NCI-H526 (cell line): ENCODE measurements at regions not wholly inside any gene's neighbourhood (a gene's known extent, or its start where the extent isn't known, plus 50 kb on each side); places are given as distances from the start of the nearest gene placed in this dataset.
A peak's percentile ranks its signal among the peaks of the same experiment; 100 is the strongest.
"Not testable (repeated sequence)": the region's sequence is repeated elsewhere in the genome, so short reads cannot be mapped to it uniquely, and the experiment has no call there.

Source experiments
- DNase-seq, 2 experiments: peaks; one replicate each; lab custom pipeline; 2025; lab: John Stamatoyannopoulos, UW

DNA sequence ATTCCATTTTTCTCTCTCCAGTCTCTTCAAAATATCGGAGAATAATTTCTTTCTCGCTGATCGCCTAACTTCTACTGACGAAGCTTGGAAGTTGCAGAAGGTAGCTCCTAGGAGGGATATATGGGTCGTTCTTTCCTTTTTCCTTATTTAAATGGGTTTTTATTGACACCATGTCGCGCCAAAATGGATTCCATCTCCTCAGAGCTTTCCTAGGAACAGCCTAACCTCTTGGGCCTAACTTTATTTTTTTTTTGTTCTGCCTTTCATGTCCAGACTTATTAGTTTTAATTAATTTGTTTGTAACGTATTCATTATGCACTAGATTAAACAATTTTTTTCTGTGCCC lies 92.0 kb upstream of the XIST start:
- DNase-seq = peak in 1 of 2 experiments; percentile 34

DNA sequence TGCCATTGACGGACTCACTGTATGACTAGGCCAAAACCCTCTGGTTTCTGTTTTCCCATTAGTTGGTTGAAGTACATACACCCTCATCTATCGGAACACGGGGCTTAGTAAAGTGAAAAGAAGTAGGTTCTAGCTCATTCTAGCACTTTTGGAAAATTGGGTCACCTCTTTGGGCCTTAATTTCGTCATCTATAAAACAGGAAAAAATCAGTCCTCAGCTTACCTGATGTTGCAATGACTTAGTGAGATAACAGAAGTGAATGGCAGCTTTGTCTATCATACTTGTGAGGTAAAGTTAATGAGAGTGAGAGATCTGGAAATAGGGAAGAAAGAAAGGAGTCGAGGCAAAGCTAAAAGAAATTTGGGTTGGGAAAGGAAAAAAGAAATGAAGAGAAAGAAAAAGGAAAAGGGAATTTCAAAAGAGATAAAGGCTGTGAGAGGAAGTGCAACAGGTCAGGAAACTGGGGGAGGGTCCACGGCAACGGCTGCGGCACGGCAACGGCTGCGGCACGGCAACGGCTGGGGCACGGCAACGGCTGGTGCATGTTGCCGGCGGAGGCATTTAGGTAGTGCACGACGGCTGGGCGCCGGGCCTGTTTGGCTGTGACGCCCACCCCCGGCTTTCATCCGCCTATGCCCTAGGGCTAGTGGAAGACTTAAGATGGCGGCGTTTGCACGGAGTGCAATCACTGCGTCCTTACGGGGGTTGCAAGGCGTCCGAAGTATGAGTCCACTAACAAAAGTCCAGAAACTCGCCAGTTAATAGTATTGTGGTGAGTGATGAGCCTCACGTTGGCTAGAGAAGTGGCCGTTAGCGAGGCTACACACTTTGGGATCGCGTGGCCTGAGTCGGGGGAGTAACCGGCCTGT lies 91.4 kb upstream of the XIST start:
- DNase-seq = peak; percentile 71 to 92

DNA sequence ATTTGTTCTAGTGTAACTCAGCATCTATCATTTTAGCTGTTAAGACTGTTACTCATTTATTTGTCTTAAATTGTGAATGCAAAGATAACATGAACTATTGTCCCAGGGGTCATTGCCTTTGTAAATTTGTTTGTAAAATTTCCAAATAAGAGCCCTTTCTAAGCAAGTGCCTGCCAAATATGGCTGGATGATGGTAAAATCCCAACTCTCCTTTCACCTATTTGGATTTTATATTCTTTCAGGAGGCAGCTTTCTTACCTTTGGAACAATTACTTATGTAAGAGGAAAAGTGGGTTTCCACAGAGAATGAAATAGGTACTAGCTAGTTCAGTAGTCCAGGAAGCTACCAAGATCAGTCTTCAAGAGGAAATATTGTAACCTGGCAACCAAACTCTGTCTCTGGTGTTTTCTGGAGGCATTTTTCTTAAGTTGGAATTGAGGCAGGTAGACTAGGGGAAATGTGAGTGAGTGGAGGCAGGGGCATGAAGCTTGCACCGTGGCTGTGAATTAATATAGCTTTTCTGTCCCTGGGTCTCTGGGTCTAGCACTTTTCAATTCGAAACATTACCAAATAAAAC lies 88.5 kb upstream of the XIST start:
- no peak for DNase-seq

DNA sequence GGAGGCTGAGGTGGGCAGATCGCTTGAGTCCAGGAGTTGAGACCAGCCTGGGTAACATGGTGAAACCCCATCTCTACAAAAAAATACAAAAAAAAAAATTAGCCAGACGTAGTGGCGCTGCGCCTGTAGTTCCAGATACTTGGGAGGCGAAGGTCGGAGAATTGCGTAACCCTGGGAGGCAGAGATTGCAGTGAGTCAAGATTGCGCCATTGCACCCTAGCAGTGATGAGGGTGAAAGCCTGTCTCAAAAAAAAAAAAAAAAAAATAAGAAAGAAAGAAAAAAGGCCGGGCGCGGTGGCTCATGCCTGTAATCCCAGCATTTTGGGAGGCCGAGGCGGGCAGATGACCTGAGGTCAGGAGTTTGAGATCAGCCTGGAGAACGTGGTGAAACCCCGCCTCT lies 85.3 kb upstream of the XIST start:
- not testable (repeated sequence) for DNase-seq

DNA sequence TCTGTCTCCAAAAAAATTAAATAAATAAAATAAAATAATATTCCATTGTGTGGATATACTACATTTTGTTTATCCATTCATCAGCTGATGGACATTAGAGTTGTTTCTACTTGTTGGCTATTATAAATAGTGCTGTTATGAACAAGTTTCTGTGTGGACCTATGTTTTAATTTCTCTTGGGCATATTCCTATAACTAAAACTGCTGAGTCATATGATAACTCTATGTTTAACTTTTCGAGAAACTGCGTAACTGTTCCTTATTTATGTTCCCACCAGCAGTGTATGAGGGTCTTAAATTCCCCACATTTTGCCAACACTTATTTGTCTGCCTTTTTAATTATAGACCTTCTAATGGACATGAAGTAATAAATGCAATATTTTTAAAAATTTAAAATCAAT lies 80.0 kb upstream of the XIST start:
- no peak for DNase-seq

DNA sequence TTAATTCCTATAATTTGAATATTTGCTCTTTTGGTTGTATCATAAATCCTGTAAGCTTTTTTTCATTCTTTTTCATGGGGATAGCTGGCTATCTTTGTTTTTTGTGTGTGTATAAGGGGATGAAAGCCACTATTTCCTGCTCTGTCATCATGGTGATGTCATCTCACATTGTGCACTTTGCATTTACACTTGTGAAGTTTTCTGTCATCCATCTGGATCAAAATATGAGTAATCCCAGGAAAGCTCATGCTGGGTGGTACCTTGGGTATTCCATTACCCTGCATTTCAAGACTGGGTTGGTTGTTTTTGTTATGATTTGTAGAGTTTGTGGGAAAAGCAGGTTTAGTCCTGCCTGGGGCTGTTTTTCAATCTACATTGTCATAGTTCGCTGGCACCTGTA lies 77.8 kb upstream of the XIST start:
- no peak for DNase-seq

DNA sequence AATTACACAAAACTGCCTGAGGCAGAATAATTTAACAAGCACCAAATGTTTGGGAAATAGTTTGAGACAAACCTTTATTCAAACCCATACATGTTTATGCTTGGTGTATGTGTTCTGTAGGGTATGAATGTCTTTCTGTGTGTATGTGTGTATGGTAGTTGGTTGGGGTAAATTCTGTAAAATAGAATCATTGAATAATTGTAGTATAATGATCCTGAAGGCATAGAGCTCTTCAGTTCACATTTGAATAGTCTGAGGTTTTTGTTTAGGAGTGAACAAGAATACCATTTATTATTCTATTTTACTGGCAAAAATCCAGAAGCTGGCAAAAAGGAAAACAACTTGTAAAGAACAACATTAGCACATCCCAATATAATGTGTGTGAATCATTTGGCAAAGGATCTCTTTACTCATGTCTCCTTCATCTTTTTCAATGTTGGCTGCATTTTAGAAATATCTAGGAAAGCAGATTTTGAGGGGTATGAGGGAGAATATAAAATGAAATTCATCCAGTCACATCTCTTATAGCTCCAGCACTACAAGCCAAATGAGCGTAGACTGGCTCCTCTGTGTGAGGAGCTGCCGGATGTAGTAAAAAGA lies 70.4 kb upstream of the XIST start:
- DNase-seq = no peak

DNA sequence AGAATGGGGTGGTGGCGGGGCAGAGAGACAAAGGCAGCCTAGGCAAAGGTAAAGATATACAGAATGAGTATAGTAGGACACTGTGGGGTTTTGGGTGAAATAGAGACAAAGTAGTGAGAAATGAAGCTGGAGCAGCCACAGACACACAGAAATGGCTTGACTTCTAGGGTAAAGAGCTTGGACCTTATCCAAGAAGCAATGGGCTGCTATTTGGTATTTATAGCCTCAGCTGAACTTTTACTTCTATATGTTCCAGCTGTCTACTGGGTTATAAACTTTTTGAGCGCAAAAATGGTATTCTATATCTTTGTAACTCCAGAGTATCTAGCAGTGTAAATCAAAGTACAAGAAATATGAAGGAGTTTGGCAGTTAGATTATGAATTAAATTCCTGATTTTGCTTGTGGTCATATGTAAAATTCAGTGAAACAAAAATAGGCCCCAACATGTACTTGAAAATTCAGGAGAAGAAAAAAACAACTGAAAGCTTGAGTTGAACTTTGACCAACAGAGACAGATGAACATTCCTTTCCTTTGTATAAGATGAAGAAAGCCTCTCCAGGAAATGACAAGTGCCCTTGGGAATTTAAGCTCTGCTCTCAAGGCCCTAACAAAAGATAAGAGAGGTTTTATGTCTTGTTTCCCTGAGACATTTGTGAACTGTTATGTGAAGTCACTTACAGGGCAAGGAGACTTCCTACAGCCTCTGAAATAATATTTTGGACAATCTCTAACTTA lies 64.6 kb upstream of the XIST start:
- DNase-seq = no peak

DNA sequence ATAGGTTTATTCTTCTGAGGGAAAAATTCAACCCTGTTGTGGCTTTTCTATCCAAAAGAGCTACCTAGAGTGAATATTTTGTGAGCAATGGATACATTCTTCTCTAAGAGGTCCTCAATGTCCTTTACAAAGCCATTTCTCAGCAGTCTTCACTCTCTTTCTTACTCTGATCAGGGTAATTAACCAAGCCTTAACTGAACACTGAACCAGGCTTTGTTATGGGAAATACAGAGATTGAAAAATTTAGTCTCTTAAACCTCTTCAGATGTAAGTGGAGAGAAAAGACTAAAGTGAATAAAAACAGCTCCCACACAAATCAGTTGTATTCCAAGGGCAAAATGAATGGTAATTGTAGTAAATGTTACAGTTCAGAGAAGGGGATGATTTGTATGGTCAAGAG lies 64.0 kb upstream of the XIST start:
- DNase-seq = no peak

DNA sequence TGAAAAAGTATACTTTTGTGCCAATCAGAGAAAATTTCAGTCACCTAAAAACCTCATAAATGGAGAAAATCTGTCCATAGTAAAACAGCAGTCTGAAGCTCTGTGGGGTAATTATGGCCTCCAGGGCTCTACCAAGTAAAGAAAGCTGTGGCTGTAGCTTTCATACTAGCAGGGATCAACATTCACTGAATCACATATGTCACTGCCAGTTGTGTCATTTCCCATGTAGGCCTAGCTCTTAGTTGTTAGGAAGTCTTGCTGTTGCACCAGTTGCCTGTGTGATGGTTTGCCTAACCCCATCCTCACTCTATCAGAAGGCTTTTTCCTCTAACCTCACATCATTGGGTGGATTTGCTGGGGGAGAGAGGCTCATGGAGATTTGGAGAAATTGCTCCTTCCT lies 62.3 kb upstream of the XIST start:
- DNase-seq = not testable (repeated sequence)

DNA sequence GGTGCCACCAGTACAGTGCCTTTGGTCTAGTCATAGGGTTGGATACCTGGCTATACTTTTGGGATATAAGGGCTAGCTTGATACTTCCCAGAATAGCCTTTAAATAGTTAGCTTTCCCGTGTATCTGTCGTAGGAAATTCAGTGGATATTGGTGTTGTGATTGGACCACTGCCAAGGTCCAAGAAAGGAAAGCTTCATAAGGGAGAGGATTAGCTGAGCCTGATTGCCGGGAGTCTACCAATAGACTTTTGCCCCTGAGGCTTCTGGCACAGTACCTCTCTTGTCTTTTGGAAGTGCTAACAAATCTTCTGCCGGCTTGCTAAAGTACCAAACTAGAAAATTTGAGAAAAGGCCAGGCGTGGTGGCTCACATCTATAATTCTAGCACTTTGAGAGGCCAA lies 61.1 kb upstream of the XIST start:
- no peak for DNase-seq

DNA sequence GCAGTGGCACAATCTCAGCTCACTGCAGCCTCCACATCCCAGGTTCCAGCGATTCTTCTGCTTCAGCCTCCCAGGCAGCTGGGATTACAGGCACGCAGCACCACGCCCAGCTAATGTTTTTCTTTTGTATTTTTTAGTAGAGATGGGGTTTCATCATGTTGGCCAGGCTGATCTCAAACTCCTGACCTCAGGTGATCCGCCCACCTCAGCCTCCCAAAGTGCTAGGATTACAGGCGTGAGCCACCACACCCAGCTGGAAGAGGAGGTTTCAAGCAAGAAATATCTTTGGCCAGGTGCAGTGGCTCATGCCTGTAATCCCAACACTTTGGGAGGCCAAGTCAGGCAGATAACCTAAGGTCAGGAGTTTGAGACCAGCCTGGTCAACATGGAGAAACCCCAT lies 59.4 kb upstream of the XIST start:
- DNase-seq = not testable (repeated sequence)

DNA sequence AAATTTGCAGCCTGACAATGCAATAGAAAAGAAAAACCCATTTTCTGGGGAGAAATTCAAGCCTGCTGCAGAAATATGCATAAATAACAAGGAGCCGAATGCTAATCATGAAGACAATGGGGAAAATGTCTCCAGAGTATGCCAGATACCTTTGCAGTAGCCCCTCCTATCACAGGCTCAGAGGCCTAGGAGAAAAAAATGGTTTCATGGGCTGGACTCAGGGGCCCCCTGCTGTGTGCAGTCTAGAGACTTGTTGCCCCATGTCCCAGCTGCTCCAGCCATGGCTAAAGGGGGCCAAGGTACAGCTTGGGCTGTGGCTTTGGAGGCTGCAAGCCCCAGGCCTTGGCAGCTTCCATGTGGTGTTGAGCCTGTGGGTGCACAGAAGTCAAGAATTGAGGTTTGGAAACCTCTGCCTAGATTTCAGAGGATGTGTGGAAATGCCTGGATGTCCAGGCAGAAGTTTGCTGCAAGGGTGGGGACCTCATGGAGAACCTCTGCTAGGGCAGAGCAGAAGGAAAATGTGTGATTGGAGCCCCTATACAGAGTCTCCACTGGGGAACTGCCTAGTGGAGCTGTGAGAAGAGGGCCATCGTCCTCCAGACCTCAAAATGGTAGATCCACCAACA lies 53.3 kb upstream of the XIST start:
- not testable (repeated sequence) for DNase-seq

DNA sequence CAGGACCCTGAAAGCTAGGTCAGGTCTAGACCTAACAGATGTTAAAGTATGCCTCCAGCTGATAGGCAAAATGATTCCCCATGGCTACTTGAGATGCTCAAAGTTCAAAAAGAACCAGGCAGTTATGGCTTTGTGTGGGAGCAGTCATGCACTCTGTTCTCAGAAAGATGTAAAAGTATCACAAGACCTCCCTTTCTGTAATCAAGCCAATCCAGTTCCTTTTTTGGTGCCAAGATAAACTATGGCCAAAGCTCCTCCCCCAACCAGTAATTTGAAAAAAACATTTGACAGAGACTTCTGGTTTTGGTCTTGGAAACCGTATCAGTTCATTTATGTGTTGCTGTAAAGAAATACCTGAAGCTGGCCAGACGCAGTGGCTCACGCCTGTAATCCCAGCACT lies 51.4 kb upstream of the XIST start:
- DNase-seq = no peak
